Thoracic aorta (tissue), 2 donors: ENCODE measurements at regions not wholly inside any gene's neighbourhood (a gene's known extent, or its start where the extent isn't known, plus 50 kb on each side); places are given as distances from the start of the nearest gene placed in this dataset.
"Not testable (repeated sequence)": the region's sequence is repeated elsewhere in the genome, so short reads cannot be mapped to it uniquely, and the experiment has no call there.

ENCODE experiments used
- ATAC-seq: fragments of 150-250 bp; one replicate; pipeline ENCODE4 v1.8.0; 2017; ENCODE audit warnings: low read depth; ENCODE audit not compliant: insufficient number of reproducible peaks, low FRiP score
- DNase-seq: peaks from one replicate; pipeline ENCODE4 v3.0.0-alpha.2; 2020; ENCODE audit warnings: low spot score
- H3K27ac ChIP-seq, 2 donors: fragments of 200-600 bp; sonication (generic); 1 replicate in 1 of 2; 2 replicates in 1 of 2; pipeline ENCODE4 v1.5.1; 2016; ENCODE audit warnings: mild to moderate bottlenecking in 2 of 2, moderate library complexity in 2 of 2
- H3K27me3 ChIP-seq: fragments of 200-600 bp; sonication (generic); replicated peaks from 2 replicates; pipeline ENCODE4 v1.6.0; 2016; ENCODE audit warnings: mild to moderate bottlenecking; ENCODE audit not compliant: insufficient read depth
- H3K36me3 ChIP-seq: fragments of 200-600 bp; sonication (generic); one replicate; pipeline ENCODE4 v1.5.1; 2016
- H3K4me1 ChIP-seq, 2 donors: fragments of 200-600 bp; sonication (generic); 1 replicate in 1 of 2; 2 replicates in 1 of 2; pipeline versions ENCODE4 v1.5.1 to v1.6.0; 2016; ENCODE audit warnings: low read depth in 2 of 2, mild to moderate bottlenecking in 1 of 2; ENCODE audit not compliant: control insufficient read depth in 1 of 2
- H3K4me3 ChIP-seq: fragments of 200-600 bp; sonication (generic); 2 replicates; pipeline ENCODE4 v1.5.1; 2016; ENCODE audit warnings: mild to moderate bottlenecking
- H3K9me3 ChIP-seq: fragments of 200-600 bp; sonication (generic); 2 replicates; pipeline ENCODE4 v1.5.1; 2016
- TF ChIP-seq, protein P1 (sequence below): fragments of 200-600 bp; sonication (generic); IDR thresholded peaks from one replicate; pipeline ENCODE4 v1.5.1; 2019; ENCODE audit warnings: antibody characterized with exemption

DNA sequence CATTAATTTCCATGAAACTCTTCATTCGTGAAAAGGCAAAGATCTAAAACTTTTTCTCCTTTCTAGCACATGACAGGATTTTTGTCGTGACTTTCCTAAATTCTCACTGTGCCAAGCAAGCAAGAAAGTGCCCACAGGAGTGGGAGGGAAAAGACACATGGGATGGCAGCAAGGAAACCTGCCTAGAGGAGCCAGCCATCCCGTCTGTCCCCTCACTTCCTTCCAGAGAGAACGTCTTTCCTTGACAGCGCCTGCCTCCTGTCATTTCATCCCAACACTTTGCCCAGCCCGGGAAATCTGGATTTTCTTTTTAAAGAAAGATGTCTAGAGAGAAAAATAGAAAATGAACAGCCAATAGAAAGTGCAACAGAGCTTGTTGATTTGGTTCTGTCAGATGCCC lies 200.6 kb upstream of the PTBP2 start:
- H3K36me3 ChIP-seq: no peaks in the 10 kb centered on the region
- no peak for DNase-seq
- no peaks in the 10 kb centered on the region for H3K27me3 ChIP-seq
- TF ChIP-seq, protein P1, sequence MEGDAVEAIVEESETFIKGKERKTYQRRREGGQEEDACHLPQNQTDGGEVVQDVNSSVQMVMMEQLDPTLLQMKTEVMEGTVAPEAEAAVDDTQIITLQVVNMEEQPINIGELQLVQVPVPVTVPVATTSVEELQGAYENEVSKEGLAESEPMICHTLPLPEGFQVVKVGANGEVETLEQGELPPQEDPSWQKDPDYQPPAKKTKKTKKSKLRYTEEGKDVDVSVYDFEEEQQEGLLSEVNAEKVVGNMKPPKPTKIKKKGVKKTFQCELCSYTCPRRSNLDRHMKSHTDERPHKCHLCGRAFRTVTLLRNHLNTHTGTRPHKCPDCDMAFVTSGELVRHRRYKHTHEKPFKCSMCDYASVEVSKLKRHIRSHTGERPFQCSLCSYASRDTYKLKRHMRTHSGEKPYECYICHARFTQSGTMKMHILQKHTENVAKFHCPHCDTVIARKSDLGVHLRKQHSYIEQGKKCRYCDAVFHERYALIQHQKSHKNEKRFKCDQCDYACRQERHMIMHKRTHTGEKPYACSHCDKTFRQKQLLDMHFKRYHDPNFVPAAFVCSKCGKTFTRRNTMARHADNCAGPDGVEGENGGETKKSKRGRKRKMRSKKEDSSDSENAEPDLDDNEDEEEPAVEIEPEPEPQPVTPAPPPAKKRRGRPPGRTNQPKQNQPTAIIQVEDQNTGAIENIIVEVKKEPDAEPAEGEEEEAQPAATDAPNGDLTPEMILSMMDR: no peak
- no peak overlapping the region for H3K4me3 ChIP-seq
- no peak for ATAC-seq
- H3K4me1 ChIP-seq: peaks cover 0 to 14% of the 10 kb centered on the region in 2 donors
- no peaks in the 10 kb centered on the region for H3K9me3 ChIP-seq
- H3K27ac ChIP-seq: no peak overlapping the region

DNA sequence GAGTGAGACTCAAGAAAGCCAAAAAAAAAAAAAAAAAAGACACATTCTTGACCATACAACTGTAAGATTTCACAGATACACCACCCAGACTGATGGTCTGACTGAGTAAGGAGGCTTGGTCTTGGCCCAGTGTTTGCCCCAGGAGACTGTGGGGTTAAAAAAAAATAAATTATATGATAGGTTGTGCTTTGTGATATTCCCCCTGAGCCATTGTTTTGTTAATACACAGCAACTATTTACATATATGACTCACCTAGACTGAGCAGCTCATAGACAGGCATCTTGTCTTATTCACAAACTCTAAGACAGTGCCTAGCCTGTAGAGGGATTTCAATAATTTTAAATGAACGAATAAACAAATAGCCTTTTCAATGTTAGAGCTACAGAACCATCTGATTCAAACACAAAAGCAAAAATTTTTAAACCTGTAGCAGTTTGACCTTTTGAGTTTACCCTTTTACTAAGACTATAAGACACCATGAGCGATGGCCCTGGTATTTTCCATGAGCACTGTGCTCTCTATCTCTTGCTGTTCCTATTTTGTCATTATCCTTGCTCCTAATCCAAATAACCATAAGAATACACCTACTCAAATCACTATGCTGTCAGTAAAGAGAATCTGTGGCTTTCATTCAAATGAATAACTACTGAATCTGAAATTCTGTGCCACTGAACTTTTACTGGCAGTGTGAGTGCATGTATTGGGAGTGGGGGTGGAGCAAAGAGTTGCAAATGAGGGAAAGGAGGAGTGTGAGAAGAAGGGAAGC lies 199.4 kb upstream of the PTBP2 start:
- TF ChIP-seq, protein P1: no peak
- no peaks in the 10 kb centered on the region for H3K27me3 ChIP-seq
- no peak for ATAC-seq

DNA sequence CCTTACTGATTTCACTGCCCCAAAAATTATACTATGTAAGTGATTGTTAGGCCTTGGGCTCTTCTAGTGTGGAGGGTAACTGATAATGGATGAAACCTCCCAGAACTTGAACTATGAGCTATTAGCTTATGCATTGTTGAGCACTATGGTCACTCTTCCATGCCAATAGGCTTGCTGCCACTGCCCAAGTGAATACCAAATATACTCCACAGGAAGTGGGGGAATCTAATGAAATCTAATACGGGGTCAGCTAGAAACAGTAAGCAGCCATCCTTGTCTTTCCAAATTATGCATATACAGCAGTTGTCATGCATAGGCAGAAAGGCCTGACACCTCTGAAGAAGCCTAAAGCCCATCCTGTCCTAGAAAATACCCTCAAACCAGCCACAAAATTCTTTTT lies 198.7 kb upstream of the PTBP2 start:
- ATAC-seq: no peak
- peaks cover under 1% of the 10 kb centered on the region for H3K9me3 ChIP-seq
- DNase-seq: no peak
- peaks cover 0 to 14% of the 10 kb centered on the region in 2 donors for H3K4me1 ChIP-seq
- no peak overlapping the region for H3K4me3 ChIP-seq
- no peak overlapping the region for H3K27ac ChIP-seq
- H3K36me3 ChIP-seq: no peaks in the 10 kb centered on the region
- no peaks in the 10 kb centered on the region for H3K27me3 ChIP-seq
- TF ChIP-seq, protein P1: no peak

More for the DNA sequence above, 199.4 kb upstream of the PTBP2 start:
- Histone ChIP-seq H3K27ac (no peak overlapping the region), H3K4me1 (peaks cover 0 to 14% of the 10 kb centered on the region in 2 donors), H3K4me3 (no peak overlapping the region), H3K9me3 (no peaks in the 10 kb centered on the region), H3K36me3 (no peaks in the 10 kb centered on the region)
- DNase-seq: no peak

DNA sequence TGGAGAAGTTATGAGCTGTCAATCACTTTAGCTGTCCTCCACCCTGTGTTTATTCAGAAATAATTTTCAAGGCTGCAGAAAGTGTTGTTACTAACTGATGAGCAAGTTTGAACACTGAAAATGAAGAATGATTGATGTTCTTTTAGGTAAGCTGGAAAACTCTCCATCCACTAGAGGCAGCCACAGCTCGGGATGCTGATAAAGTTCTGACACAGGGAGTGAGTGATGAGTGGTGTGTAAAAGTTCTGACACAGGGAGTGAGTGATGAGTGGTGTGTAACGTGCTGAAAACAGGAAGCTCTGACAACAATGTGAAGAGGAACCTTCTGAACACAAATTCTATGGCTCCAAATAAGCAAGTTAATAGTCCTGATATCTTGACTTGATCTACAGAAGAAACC lies 197.5 kb upstream of the PTBP2 start:
- Histone ChIP-seq H3K27me3 (no peaks in the 10 kb centered on the region), H3K27ac (no peak overlapping the region), H3K9me3 (peaks cover 12% of the 10 kb centered on the region), H3K36me3 (no peaks in the 10 kb centered on the region), H3K4me3 (no peak overlapping the region), H3K4me1 (peaks cover 0 to 14% of the 10 kb centered on the region in 2 donors)
- ATAC-seq (no peak), DNase-seq (no peak)
- TF ChIP-seq, protein P1: no peak

DNA sequence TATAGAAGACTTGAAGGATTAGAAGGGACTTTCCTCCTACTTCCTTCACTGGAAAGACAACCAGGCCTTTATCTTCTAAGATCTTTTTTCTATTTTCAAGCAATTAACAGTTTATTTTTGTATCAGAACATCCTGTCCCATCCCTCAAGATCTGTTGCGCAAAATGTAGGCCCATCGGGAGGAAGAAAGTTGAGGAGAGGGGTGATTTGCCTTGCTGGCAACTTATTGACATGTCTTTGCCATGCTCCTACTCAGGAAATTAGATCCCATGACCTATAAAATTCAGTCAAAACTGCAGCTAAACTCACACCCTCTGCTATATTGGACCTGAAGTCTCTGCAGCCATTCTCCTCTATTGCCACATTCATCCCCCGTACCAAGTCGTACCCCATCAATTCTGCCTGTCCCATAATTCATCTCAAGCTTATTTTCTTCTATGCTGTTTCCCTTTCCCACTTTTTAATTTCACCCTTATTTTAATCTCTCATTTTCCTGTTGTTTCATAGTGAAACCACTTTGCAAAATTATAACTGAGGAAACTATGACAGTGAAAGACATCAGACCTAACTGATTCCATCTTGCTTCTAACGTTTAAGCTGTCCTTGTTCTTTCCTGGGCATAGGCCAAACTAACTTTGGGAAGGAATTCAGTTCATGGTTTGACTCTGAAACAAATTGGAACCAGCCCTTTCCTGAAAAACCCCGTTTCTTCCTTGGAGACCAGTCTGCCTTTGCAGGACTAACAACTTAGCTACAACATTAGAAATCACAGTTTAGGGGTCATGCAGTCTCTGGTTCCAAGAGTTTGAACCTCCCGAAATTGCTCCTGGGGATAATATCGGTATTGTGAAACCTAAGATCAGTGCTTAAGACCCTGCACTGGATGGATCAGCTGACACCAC lies 195.7 kb upstream of the PTBP2 start:
- Histone ChIP-seq H3K36me3 (no peaks in the 10 kb centered on the region), H3K4me1 (peaks cover 0 to 2% of the 10 kb centered on the region in 2 donors), H3K9me3 (peaks cover 16% of the 10 kb centered on the region), H3K27ac (no peak overlapping the region), H3K27me3 (no peaks in the 10 kb centered on the region), H3K4me3 (no peak overlapping the region)
- TF ChIP-seq, protein P1: no peak
- ATAC-seq (no peak), DNase-seq (no peak)

DNA sequence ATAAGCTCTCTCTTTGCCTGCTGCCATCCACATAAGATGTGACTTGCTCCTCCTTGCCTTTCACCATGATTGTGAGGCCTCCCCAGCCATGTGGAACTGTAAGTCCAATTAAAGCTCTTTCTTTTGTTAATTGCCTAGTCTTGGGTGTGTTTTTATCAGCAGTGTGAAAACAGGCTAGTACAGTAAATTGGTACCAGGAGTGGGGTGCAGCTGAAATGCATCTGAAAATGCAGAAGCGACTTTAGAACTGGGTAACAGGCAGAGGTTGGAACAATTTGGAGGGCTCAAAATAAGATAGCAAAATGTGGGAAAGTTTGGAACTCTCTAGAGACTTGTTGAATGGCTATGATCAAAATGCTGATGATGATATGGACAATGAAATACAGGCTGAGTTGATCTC lies 192.9 kb upstream of the PTBP2 start:
- not testable (repeated sequence) for H3K27ac ChIP-seq, H3K4me3 ChIP-seq, DNase-seq, H3K27me3 ChIP-seq, H3K36me3 ChIP-seq, H3K4me1 ChIP-seq, ATAC-seq
- peaks cover 16% of the 10 kb centered on the region for H3K9me3 ChIP-seq
